Thoracic aorta (tissue), 2 donors: ENCODE measurements at regions not wholly inside any gene's neighbourhood (a gene's known extent, or its start where the extent isn't known, plus 50 kb on each side); places are given as distances from the start of the nearest gene placed in this dataset.
A peak's percentile ranks its signal among the peaks of the same experiment; 100 is the strongest.
"Not testable (repeated sequence)": the region's sequence is repeated elsewhere in the genome, so short reads cannot be mapped to it uniquely, and the experiment has no call there.

Experiments
- ATAC-seq: fragments of 150-250 bp; one replicate; pipeline ENCODE4 v1.8.0; 2017; ENCODE audit warnings: low read depth; ENCODE audit not compliant: insufficient number of reproducible peaks, low FRiP score
- DNase-seq: peaks from one replicate; pipeline ENCODE4 v3.0.0-alpha.2; 2020; ENCODE audit warnings: low spot score
- H3K27ac ChIP-seq, 2 donors: fragments of 200-600 bp; sonication (generic); 1 replicate in 1 of 2; 2 replicates in 1 of 2; pipeline ENCODE4 v1.5.1; 2016; ENCODE audit warnings: mild to moderate bottlenecking in 2 of 2, moderate library complexity in 2 of 2
- H3K27me3 ChIP-seq: fragments of 200-600 bp; sonication (generic); replicated peaks from 2 replicates; pipeline ENCODE4 v1.6.0; 2016; ENCODE audit warnings: mild to moderate bottlenecking; ENCODE audit not compliant: insufficient read depth
- H3K36me3 ChIP-seq: fragments of 200-600 bp; sonication (generic); one replicate; pipeline ENCODE4 v1.5.1; 2016
- H3K4me1 ChIP-seq, 2 donors: fragments of 200-600 bp; sonication (generic); 1 replicate in 1 of 2; 2 replicates in 1 of 2; pipeline versions ENCODE4 v1.5.1 to v1.6.0; 2016; ENCODE audit warnings: low read depth in 2 of 2, mild to moderate bottlenecking in 1 of 2; ENCODE audit not compliant: control insufficient read depth in 1 of 2
- H3K4me3 ChIP-seq: fragments of 200-600 bp; sonication (generic); 2 replicates; pipeline ENCODE4 v1.5.1; 2016; ENCODE audit warnings: mild to moderate bottlenecking
- H3K9me3 ChIP-seq: fragments of 200-600 bp; sonication (generic); 2 replicates; pipeline ENCODE4 v1.5.1; 2016
- CTCF ChIP-seq: fragments of 200-600 bp; sonication (generic); IDR thresholded peaks from one replicate; pipeline ENCODE4 v1.5.1; 2019; ENCODE audit warnings: antibody characterized with exemption

- no peaks in the 10 kb centered on the region for H3K36me3 ChIP-seq
- no peak overlapping the region for H3K4me3 ChIP-seq
- no peaks in the 10 kb centered on the region for H3K27me3 ChIP-seq
- DNase-seq (no peak), ATAC-seq (no peak)
- H3K9me3 ChIP-seq: no peaks in the 10 kb centered on the region
- H3K4me1 ChIP-seq: no peaks in the 10 kb centered on the region
- no peak for TF ChIP-seq CTCF
- no peak overlapping the region for H3K27ac ChIP-seq
Measured at GRCh38 chr1:112818990-112819689, 104.0 kb upstream of the PPM1J start.

DNA sequence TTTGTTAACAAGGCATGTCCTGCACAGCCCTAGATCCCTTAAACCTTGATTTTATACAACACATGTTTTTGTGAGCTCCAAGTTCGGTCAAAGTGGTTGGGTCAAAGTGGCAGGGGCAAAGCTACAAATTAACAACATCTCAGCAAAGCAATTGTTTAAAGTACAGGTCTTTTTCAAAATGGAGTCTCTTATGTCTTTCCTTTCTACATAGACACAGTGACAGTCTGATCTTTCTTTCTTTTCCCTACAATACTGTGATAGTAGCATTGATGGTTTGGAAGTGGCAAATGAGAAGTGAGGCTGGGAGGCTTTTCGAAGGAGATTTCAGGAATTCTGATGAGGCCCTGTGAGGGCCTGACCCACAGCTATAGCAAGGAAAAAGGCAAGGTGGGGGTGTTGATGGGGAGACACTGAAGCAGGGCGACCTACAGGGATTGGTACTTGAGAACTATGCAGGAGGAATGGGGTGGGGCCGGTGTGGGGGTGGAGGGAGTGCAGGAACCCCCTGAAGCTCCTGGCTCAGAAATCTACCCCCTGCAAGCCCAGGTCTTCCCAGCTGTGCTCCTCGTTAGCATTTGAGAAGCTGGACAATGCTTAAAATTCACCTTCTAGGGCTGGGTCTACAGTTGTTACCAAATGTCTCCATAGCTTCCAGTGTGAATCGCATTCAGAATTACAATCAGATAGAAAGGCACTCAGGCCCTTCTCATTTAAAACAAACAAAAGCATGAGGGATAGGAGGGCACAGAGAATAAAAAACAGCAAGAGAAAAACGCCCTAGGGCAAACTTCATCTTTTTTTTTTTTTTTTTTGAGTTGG, 102.6 kb upstream of the PPM1J start:
- ATAC-seq (no peak), DNase-seq (no peak)
- H3K36me3 ChIP-seq: no peaks in the 10 kb centered on the region
- H3K27ac ChIP-seq: no peak overlapping the region
- TF ChIP-seq CTCF: no peak
- no peak overlapping the region for H3K4me3 ChIP-seq
- H3K4me1 ChIP-seq: no peaks in the 10 kb centered on the region
- H3K9me3 ChIP-seq: no peaks in the 10 kb centered on the region
- no peaks in the 10 kb centered on the region for H3K27me3 ChIP-seq

GRCh38 chr1:112815376-112815775, 100.2 kb upstream of the PPM1J start:
- Histone ChIP-seq H3K9me3 (no peaks in the 10 kb centered on the region), H3K36me3 (no peaks in the 10 kb centered on the region), H3K4me3 (no peak overlapping the region), H3K4me1 (no peaks in the 10 kb centered on the region), H3K27me3 (no peaks in the 10 kb centered on the region), H3K27ac (no peak overlapping the region)
- ATAC-seq: no peak
- DNase-seq: no peak
- no peak for TF ChIP-seq CTCF

DNA sequence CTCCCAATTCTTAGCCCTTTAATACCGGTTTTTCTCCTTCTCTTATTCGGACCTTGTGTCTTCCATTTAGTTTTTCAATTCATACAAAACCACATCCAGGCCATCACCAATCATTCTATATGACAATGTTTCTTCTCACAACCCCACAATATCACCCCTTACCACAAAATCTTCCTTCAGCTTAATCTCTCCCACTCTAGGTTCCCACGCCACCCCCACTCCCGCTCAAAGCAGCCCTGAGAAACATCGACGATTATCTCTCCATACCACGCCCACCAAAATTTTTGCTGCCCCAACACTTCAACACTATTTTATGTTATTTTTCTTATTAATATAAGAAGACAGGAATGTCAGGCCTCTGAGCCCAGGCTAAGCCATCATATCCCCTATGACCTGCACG, 99.5 kb upstream of the PPM1J start:
- not testable (repeated sequence) for H3K36me3 ChIP-seq, DNase-seq, H3K4me3 ChIP-seq, H3K27me3 ChIP-seq, H3K9me3 ChIP-seq, ATAC-seq, H3K27ac ChIP-seq, H3K4me1 ChIP-seq

DNA sequence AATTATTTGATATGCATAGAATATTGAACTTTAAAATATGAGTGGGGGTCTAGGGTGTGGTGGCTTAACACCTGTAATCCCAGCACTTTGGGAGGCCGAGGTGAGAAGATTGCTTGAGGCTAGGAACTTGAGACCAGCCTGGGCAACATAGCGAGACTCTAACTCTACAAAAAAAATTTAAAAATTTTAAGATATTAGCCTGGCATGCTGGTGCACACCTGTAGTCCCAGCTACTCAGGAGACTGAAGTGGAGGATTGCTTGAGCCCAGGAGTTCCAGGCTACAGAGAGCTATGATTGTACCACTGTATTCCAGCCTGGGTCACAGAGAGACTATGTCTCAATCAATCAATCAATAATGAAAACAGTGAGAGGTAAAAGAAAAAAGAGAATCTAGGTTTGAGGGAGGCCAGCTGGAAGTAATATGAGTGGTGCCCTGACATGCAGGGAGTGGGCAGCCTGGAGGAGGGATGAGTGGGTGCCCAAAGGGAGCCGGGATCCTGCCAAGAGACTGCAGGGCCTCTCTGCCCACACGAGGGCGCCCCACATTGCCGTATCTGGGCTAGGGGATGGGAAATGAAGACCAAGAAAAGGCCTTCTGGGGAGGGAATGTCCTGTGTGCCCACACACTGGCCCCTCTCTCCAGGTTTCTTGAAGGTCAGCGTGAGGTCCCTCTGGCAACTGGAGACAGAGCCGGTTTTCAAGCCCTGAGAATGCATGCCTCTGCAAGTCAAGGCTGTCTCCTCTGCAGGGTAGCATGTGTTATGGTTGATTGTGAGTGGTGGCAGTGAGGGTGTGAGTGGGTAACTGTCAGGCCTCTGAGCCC, 93.9 kb upstream of the PPM1J start:
- ATAC-seq (no peak), DNase-seq (no peak)
- Histone ChIP-seq H3K4me1 (no peaks in the 10 kb centered on the region), H3K27ac (no peak overlapping the region), H3K4me3 (no peak overlapping the region), H3K36me3 (no peaks in the 10 kb centered on the region), H3K27me3 (no peaks in the 10 kb centered on the region), H3K9me3 (no peaks in the 10 kb centered on the region)
- peak; percentile 67 for TF ChIP-seq CTCF
